SW480 (cell line): ENCODE measurements at regions not wholly inside any gene's neighbourhood (a gene's known extent, or its start where the extent isn't known, plus 50 kb on each side); places are given as distances from the start of the nearest gene placed in this dataset.
A peak's percentile ranks its signal among the peaks of the same experiment; 100 is the strongest.

Experiments
- DNase-seq: peaks from one replicate; pipeline ENCODE4 v3.0.0-alpha.2; 2016; ENCODE audit warnings: low spot score

DNA sequence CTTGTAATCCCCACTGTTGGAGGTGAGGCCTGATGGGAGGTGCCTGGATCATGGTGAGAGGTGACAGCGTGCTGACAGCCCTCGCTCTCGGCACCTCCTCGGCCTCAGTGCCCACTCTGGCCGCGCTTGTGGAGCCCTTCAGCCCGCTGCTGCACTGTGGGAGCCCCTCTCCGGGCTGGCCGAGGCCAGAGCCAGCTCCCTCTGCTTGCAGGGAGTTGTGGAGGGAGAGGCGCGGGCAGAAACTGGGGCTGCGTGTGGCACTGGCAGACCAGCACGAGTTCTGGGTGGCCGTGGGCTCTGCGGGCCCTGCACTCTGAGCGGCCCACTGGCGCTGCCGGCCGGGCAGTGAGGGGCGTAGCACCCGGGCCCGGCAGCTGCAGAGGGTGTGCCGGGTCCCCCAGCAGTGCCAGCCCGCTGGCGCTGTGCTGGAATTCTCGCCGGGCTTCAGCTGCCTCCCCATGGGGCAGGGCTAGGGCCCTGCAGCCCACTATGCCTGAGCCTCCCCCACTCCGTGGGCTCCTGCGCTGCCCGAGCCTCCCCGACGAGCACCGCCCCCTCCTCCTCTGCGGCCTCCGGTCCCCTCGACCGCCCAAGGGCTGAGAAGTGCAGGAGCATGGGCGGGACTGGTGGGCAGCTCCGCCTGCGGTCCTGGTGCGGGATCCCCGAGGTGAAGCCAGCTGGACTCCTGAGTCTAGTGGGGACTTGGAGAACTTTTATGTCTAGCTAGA is 197.1 kb downstream of the SPP2 start:
- DNase-seq: no peak

DNA sequence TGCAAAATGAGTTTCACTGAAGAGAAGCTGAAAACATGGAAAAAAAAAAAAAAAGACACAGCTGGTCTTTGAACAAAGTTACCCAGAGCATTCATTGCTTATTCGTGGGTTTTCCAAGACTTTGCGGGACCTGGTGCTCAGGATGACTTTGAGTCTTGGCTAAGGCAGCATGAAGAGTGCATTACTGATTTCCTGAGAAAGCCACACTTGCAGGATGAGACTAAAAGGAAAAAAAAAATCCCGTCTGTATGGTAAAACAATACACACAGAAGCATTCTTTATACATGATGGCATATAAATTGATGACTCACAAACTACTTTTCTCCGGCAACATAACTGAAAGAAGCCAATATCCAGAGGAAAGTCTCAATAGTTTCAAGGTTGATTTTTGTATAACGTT is 195.4 kb downstream of the SPP2 start:
- peak; percentile 73 for DNase-seq

DNA sequence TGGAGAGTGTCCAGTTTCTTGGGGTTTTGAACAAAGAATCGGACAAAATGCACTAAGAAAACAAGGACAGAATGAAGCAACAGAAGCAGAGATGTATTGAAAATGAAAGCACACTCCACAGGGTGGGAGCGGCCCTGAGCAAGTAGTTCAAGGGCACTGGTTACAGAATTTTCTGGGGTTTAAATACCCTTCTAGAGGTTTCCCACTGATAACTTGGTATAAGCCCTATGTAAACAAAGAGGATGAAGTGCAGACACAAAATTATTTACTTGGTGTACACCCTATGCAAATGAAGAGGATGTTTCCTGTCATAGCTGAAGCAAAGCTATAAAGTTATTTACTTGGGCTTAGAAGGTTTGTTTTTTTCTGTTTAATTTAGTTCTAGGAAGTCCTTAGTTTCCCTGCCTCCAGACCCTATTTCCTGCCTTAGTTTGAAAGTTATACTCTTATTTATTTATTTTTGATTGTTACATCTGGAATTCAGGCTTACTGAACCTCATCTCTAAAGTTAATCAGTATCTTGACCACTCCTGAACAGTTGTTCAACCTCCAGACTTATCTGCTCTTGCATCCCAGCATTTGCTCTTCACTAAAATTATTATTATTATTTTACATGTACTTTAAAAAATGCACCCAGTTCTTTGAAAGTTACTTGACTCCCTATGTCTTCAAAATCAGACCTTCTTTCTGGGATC is 193.5 kb downstream of the SPP2 start:
- no peak for DNase-seq

DNA sequence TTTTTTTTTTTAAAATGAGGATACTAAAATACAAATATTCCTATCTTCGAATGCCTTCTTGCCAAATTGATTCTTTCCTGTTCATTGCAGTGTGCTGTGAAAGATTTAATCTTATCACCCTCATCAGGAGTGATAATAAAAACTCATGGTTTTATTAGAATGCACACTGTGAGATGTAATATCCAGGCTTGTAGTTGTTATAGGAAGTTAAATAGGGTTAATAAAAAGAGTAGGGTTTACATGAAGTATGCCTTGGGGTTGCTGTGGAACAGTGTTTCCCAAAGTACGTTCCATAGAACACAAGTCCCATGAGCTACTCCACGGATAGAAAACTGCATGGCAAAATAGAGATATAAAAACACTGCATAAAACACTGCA is 191.9 kb downstream of the SPP2 start:
- no peak for DNase-seq

DNA sequence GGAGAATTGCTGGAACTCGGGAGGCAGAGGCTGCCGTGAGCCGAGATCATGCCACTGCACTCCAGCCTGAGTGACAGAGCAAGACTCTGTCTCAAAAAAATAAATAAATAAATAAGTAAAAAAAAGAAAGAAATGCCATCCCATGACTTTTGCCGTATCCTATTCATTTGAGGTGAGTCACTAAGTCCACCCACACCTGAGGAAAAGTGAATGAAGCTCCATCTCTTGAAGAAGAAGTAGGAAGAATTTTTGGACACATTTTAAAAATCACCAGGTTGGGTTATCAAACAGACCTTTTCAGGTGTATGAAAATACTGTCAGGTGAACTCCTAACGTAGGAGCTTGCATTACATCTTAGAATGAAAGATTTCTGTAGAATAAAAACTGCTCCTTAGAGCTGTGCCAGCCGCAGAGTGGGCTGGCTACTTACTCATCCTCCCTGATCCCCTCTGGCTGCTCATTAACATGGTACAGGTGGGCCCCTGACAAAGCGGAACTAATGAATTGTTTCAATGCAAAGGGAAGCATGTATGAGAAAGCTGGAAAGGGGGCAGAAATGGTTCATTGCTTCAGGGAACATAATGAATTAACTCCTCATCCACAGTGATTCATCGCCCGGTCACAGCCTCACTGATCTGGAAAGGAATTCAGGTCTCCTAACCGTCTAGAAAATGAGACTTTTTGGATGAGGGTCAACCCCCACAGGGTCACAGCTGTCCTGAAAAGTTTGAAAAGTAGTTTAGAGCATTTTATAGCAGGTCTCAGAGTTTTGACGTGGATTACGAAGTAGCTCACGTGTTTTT is 191.4 kb downstream of the SPP2 start:
- no peak for DNase-seq

DNA sequence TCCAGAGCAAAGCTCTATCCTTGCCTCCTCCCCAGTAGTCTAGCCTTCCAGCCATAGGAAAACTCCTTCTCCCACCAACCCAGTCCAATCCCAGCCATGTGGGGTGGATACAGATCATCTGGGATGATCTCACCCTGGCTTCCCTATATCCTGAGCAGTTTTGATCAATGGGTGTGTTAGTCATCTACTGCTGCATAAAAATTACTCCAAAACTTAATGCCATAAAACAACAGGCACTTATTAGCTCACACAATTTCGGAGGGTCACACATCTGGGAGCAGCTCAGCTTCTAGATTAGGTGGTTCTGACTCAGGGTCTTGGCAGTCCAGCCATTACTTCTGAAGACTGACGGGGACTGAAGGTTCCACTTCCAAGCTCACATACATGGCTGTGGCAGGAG is 190.4 kb downstream of the SPP2 start:
- DNase-seq: no peak

DNA sequence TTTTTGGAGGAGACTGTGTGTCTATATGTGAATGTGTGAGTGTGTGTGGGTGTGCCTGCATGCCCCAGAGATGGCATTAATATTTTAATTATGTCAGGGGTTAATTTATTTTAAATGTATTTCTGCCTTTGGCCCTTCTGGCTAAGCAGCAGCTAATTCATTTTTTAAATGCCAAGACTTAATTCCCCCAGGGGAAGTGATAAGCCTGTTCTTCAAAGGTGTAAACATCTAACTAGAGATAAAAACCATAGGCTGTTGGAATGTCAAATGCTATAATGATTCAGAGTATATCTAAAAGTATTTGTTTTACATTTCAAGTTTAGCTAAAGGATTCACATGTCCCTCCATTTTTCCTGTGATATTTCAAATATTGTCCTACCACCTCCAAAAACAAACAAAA is 184.7 kb downstream of the SPP2 start:
- DNase-seq: no peak

DNA sequence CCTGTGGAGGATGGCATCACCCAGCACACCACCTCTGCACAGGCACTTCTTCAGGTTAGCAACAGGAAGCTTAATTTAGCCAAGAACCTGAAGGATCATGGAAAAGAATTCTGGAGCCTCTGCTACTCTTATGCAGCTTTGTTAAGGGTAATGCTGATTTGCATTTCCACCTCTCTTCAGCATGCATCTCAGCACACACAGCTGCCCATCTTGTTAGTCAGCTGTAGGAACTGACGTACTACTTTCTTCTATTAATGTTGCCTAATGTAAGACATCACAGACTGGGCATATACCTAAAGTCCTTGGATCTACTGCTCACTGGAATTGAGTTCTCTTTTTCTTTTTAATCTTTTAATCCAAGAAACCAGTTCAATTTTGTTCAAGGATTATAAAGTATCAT is 181.0 kb downstream of the SPP2 start:
- DNase-seq: no peak

DNA sequence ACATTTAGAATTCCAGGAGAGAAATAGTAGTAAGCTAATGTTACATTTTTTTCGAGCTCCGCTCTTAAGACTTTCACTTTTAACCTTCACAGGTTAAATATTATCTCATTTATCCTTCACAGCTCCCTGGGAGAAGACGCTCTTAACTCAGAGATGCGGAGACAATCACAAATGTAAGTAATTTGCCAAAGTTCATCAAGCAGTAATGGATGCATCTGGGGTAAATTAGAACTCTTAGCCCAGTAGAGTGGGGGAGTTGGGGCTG is 168.5 kb downstream of the SPP2 start:
- DNase-seq: no peak

DNA sequence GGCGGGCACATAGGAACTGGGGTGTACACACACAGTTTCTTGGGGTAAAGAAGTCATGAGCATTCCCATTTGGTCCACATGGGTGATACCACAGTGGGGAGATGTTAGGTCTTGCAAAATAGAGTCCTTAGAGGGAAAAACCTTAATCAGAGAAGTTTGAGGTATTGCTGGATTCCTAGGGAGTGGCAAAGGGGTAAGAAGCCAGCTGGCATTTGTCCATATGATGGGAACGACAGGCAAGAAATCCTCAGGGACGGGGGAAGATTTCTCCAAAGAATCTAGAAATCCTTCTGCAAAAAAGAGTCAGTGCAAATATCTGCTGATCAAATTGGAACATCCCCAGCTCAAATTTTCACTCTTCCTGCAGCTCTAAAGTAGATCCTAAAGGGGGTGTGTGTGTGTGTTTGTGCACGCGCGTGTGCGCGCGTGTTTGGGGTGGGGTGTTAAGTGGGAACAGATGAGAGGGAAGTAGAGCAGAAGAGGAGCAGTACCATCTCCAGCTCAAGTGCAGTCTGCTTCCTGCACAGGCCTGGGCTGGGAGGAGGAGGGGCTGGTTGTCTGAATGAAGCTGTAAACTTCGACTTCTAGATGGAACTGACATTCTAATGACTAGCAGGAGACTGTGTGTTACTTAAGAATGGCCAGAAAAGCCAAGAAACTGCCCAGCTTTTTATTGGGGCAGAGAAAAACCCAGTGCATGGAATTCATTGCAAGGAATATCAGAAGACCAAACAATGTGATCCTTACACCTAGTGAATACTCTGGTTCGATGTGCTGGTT is 168.0 kb downstream of the SPP2 start:
- DNase-seq: no peak

DNA sequence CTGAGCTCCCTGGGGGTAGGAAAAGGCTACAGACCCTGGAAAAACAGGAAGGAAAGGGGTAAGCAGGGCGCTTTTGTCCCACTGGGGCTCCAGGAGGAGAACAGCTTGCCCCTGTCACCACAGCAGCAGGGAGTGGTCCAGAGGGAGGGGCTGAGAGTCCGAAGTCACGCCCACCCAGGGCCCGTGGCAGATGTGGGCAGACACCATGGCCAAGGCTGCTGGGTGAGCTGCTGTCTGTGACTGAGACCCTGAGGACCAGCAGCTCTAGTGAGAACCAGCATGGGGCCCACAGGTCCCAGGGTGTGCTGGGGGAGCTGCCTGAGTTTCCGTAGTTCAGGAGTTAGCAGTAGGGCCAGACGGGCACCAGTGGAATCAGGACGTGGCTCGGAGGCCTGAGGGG is 162.0 kb downstream of the SPP2 start:
- no peak for DNase-seq

DNA sequence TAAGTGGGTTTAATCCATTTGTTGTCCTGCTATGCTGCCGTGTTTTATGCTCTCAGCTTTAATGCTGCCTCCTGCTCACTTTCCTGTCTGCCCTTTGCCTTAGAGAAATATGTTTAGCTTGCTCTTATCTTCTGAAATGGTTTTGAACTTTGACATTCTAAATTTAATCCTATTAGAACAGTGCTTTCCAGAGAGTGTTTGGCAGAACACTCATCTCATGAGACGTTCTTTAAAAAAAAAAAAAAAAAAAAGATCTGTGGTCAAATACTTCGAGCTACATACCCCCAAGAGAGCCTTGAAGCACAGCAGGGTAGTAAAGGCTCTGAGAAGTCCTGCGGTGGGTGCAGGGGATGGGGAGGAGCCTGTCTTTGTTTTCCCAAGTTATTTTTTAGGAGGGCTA is 161.3 kb downstream of the SPP2 start:
- DNase-seq: no peak

DNA sequence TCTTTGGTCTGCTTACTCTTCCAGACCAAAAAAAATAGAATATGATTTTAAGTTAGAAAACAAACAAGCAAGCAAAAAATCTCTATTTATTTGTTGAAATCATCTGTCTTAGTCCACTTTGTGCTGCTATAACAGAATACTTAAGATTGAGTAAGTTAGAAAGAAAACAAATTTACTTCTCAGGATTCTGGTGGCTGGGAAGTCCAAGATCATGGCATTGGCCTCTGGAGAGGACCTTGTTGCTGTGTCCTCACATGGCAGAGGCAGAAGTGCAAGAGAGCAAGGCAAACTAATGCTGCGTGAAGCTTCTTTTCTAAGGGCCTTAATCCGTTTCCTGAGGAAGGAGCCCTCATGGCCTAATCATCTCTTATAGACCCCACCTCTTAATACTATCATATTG is 156.2 kb downstream of the SPP2 start:
- no peak for DNase-seq

DNA sequence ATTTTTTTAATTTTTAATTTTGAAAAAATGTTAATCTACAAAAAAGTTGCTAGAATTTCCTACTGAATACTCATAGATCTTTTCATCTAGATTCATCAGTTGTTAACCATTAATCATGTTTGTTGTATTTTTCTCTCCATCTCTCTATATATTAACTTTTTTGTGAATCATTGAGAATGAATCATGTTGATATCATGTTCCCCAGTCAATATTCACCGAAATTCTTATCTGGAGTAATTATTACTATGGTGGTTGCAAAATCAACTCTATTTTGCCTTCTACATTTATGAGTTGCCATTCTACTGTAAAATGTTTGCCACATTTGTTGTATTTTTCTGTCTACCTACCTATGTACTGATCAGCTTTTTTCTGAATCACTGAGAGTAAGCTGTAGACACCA is 154.0 kb downstream of the SPP2 start:
- DNase-seq: no peak

DNA sequence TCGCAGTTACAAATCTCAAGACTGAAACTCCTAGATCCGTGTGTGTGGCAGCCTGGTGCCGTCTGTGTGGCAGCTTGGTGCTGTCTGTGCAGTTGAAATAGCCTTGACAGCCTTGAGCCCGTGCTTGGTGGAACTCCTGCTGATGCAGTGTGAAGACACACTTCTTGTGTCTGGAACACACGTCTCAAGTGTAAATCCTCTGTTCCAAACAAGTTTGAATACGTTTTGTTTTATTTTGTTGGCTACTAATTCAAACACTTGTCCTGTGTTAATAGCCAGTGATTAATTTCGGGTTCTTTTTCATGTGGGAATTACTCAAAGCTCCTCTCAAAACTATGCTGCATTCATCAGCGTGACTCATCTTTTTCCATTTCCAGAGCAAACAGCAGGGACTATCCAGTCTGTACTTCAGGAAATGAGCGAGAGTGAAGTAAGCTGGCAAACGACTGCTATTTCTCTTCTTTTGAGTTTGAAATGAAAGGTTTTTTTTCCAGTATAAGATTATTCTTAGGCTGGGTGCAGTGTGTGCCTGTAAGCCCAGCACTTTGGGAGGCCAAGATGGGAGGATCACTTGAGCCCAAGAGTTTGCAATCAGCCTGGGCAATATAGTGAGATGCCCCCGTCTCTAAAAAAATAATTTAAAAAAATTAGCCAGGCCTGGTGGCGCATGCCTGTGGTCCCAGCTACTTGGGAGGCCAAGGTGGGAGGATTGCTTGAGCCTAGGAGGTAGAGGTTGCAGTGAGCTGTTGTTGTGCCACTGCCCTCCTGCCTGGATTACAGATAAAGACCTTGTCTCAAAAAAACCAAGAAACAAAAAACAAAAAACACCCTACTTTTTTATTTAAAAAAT is 152.9 kb downstream of the SPP2 start:
- DNase-seq: peak; percentile 93

DNA sequence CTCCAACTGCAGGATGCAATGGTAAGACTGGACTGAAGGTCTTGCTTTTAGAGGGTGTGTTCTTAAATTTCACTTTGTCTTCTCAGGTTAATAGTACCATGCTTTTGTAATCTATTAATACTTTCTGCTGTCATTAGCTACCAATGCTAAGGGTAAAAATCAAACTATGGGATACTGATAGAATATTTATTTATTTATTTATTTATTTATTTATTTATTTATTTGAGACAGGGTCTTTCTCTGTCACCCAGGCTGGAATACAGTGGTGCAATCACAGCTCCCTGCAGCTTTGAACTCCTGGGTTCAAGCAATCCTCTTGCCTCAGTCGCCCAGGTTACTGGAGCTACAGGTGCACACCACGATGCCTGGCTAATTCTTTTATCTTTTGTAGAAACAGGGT is 152.1 kb downstream of the SPP2 start:
- no peak for DNase-seq

DNA sequence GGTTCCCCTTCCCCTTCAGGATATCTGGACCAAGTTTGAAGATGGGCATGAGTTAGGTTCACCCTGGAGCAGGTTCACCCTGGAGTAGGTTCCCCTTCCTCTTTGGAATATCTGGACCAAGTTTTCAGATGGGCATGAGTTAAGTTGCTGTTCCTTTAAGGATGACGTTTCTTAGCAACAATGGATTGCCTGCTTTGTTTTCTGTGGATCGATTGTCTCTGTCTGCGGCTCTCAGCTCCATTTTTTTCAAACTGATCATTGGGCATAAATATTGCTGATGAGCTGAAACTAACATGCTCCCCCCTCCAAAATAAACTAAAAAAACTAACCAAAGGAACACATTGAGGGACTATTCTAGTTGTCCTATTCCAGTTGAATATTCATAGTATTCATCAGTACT is 149.5 kb downstream of the SPP2 start:
- DNase-seq: no peak

DNA sequence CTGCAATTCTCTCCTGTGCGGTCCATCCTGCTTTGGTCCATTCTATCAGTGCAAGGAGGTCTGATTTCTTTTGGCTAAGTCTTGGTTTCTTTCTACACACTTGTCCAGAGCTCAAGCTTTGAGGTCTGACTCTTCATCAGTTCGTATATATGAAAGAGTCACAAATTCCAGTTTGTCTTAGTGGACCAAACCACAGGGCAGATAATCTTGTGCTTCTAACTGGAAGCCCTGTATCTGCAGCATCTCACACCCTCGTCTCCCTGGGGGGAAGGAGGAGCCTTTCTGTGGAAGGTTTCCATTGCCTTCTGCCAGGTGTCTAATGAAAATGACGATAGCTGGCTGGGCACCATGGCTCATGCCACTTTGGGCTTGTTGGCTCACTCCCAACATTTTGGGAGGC is 148.5 kb downstream of the SPP2 start:
- DNase-seq: no peak

DNA sequence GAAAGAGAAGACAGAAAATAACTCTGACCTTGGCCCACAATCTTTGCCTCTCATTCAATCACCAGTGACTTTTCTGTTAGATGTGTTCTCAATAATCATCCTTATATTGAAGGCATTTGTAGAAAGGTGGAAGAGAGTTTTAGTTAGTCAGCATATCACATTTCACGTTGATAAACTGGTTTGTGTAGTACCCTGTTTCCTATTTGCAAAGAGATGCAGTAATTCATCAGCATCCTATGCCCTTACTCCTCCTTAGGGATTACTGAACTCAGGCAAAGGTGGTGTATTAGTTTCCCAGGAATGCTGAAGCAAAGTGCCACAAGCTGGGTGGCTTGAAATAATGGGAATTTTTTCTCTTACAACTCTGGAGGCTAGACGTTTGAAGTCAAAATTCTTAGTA is 145.0 kb downstream of the SPP2 start:
- DNase-seq: no peak

DNA sequence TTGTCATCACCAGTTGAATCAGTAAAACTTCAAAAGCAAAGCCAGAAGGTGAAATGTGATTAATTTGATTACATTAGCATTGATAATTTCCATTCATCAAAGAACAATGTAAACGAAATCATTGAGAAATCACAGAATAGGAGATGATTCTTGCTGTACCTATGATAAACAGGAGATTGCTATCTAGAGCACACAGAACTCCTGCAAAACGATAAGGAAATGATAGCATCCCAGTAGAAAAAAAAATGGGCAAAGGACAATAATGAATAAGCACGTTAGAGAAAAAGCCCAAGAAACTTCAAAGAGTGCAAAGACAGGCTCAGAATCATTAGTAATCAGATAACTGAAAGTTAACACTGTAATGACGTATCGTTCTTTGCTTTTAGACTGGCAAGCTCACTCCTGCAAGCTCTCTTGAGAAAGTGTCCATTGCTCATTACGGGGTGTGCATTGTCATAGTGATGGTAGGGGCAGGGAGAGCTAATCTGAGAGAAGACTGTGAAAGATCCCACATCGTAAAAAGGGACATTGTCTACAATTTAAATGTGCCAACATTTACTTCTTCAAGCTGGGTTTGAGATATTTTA is 143.6 kb downstream of the SPP2 start:
- DNase-seq: no peak

DNA sequence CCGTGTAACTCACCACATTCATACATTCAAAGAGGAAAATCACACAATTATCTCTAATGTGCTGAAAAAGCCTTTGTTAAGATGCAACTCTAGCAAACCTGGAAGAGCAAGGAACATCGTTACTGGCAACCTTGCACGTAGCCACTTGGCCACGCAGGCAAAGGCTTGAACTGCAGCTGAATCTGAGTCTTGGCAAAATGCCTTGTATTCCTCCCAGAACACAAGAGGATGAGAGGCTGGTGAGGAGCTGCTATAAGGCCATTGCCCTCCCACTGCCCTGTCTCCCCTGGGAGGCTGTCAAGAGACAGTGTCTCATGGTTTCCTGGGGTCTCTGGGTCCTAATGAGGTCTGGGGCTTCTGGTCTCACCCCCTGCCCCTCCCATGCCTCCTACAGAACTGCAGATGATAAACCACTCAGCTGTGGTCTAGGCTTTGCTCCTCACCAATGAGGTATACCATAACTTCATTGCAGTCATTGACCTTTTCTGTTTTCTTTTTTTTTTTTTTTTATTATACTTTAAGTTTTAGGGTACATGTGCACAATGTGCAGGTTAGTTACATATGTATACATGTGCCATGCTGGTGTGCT is 141.4 kb downstream of the SPP2 start:
- DNase-seq: no peak
